HFFc6 (cell line): ENCODE measurements at regions not wholly inside any gene's neighbourhood (a gene's known extent, or its start where the extent isn't known, plus 50 kb on each side); places are given as distances from the start of the nearest gene placed in this dataset.

Source experiments
- DNase-seq: peaks from one replicate; pipeline ENCODE4 v3.0.0-alpha.2; 2018
- H3K27ac Mint-ChIP-seq: 2 replicates; pipeline ENCODE4 v1.8.0; 2020; ENCODE audit warnings: mild to moderate bottlenecking, mixed read lengths
- H3K27me3 Mint-ChIP-seq: 2 replicates; pipeline ENCODE4 v1.8.0; 2021; ENCODE audit warnings: mild to moderate bottlenecking, moderate library complexity, mixed read lengths; ENCODE audit not compliant: insufficient read depth
- H3K36me3 Mint-ChIP-seq: 2 replicates; pipeline ENCODE4 v1.8.0; 2021; ENCODE audit warnings: low read depth, mixed read lengths
- H3K4me1 Mint-ChIP-seq: 2 replicates; pipeline ENCODE4 v1.8.0; 2020; ENCODE audit warnings: low read depth, mixed read lengths
- H3K4me3 Mint-ChIP-seq: 2 replicates; pipeline ENCODE4 v1.8.0; 2020; ENCODE audit warnings: mild to moderate bottlenecking, moderate library complexity, mixed read lengths
- H3K9me3 Mint-ChIP-seq: 2 replicates; pipeline ENCODE4 v1.8.0; 2020; ENCODE audit warnings: mild to moderate bottlenecking, mixed read lengths
- CTCF ChIP-seq: fragments of 200-600 bp; sonication (generic); IDR thresholded peaks from 2 replicates; pipeline ENCODE4 v1.5.0; 2021; ENCODE audit warnings: antibody characterized with exemption, mild to moderate bottlenecking

GRCh38 chr10:123316776-123317175 is 162.6 kb downstream of the BUB3 start:
- peaks cover 4% of the 10 kb centered on the region; the same call in 1 of the 2 replicates for H3K36me3 Mint-ChIP-seq
- peaks cover 2% of the 10 kb centered on the region; the same call in 1 of the 2 replicates for H3K27me3 Mint-ChIP-seq
- no peak for DNase-seq
- no peaks in the 10 kb centered on the region for H3K4me1 Mint-ChIP-seq
- H3K9me3 Mint-ChIP-seq: peaks cover 50% of the 10 kb centered on the region
- no peak overlapping the region for H3K4me3 Mint-ChIP-seq
- H3K27ac Mint-ChIP-seq: no peak overlapping the region
- TF ChIP-seq CTCF: no peak

GRCh38 chr10:123318516-123318915 is 164.3 kb downstream of the BUB3 start:
- Mint-ChIP-seq H3K36me3 (peaks cover 4% of the 10 kb centered on the region; the same call in 1 of the 2 replicates), H3K4me1 (no peaks in the 10 kb centered on the region), H3K9me3 (peaks cover 43% of the 10 kb centered on the region), H3K27me3 (peaks cover 2% of the 10 kb centered on the region; the same call in 1 of the 2 replicates), H3K4me3 (no peak overlapping the region), H3K27ac (no peak overlapping the region)
- TF ChIP-seq CTCF: no peak
- no peak for DNase-seq

GRCh38 chr10:123320091-123320490 is 165.9 kb downstream of the BUB3 start:
- Mint-ChIP-seq H3K4me3 (no peak overlapping the region), H3K27ac (no peak overlapping the region), H3K36me3 (peaks cover 4% of the 10 kb centered on the region; the same call in 1 of the 2 replicates), H3K27me3 (peaks cover 2% of the 10 kb centered on the region; the same call in 1 of the 2 replicates), H3K4me1 (no peaks in the 10 kb centered on the region), H3K9me3 (peaks cover 39% of the 10 kb centered on the region)
- no peak for DNase-seq
- TF ChIP-seq CTCF: no peak

GRCh38 chr10:123323884-123324283 is 169.7 kb downstream of the BUB3 start:
- Mint-ChIP-seq H3K9me3 (peaks cover 46% of the 10 kb centered on the region), H3K27me3 (no peaks in the 10 kb centered on the region), H3K4me3 (no peak overlapping the region), H3K36me3 (no peaks in the 10 kb centered on the region), H3K27ac (no peak overlapping the region), H3K4me1 (no peaks in the 10 kb centered on the region)
- no peak for DNase-seq
- TF ChIP-seq CTCF: no peak

GRCh38 chr10:123325663-123326190 is 171.5 kb downstream of the BUB3 start:
- no peak for TF ChIP-seq CTCF
- Mint-ChIP-seq H3K4me3 (no peak overlapping the region), H3K36me3 (no peaks in the 10 kb centered on the region), H3K9me3 (peaks cover 50% of the 10 kb centered on the region), H3K4me1 (no peaks in the 10 kb centered on the region), H3K27ac (no peak overlapping the region), H3K27me3 (no peaks in the 10 kb centered on the region; the same call in 1 of the 2 replicates)
- no peak for DNase-seq
